A549 (cell line): ENCODE measurements at regions not wholly inside any gene's neighbourhood (a gene's known extent, or its start where the extent isn't known, plus 50 kb on each side); places are given as distances from the start of the nearest gene placed in this dataset.

Experiments
- ATAC-seq, 2 experiments: fragments of 200-7000 bp in 1 of 2; fragments of >200 bp in 1 of 2; cut with Nextera tagmentation in 1 of 2; cut with Tn5 transposase in 1 of 2; 3 replicates each; pipeline versions ENCODE4 v1.8.0 to v1.9.1; 2018 to 2020; ENCODE audit warnings: mild to moderate bottlenecking in 1 of 2, moderate library complexity in 1 of 2
- CTCF ChIA-PET: fragments of 300-600 bp; sonication (Branson Sonifier 250); formaldehyde crosslinking; extraction: SDS; loops from one replicate; lab custom pipeline; 2021; ENCODE audit warnings: antibody characterized with exemption, inconsistent platforms; lab: Yijun Ruan, JAX
- POLR2A ChIA-PET: fragments of 350-600 bp; formaldehyde crosslinking; extraction: SDS; loops from one replicate; lab custom pipeline; 2021; ENCODE audit warnings: antibody characterized with exemption, inconsistent platforms; lab: Yijun Ruan, JAX
- DNase-seq, 2 experiments: peaks; one replicate each; pipeline versions ENCODE4 v3.0.0 to v3.0.0-alpha.2; 2011 to 2016; ENCODE audit warnings: low read depth in 1 of 2, low spot score in 1 of 2
- FAIRE-seq: peaks from 2 replicates; lab custom pipeline; 2011; peaks lifted over from hg19 to GRCh38; lab: Jason Lieb, UNC
- H3K27ac ChIP-seq, 2 experiments: fragments of >200 bp; sonication (Bioruptor Twin); formaldehyde crosslinking; 3 replicates each; pipeline ENCODE4 v1.5.1; 2016 to 2017
- H3K4me1 ChIP-seq: fragments of >200 bp; sonication (Bioruptor Twin); formaldehyde crosslinking; 3 replicates; pipeline ENCODE4 v1.6.1; 2016
- H3K4me2 ChIP-seq: fragments of >200 bp; sonication (Bioruptor Twin); formaldehyde crosslinking; 3 replicates; pipeline ENCODE4 v1.6.1; 2016
- H3K4me3 ChIP-seq: fragments of >200 bp; sonication (Bioruptor Twin); formaldehyde crosslinking; 3 replicates; pipeline ENCODE4 v1.5.1; 2016
- H3K9me3 ChIP-seq: fragments of >200 bp; sonication (Bioruptor Twin); formaldehyde crosslinking; 3 replicates; pipeline ENCODE4 v1.6.1; 2016
- CBX2 ChIP-seq: fragments of 200-600 bp; sonication (generic); IDR thresholded peaks from 2 replicates; pipeline ENCODE4 v1.6.1; 2016; ENCODE audit warnings: low read depth, mild to moderate bottlenecking, borderline replicate concordance
- CBX8 ChIP-seq: fragments of 200-600 bp; sonication (generic); IDR thresholded peaks from 2 replicates; pipeline ENCODE4 v1.6.1; 2016
- CHD4 ChIP-seq: fragments of 200-600 bp; sonication (generic); IDR thresholded peaks from 2 replicates; pipeline ENCODE4 v1.6.1; 2016; ENCODE audit warnings: antibody characterized with exemption, mild to moderate bottlenecking, borderline replicate concordance
- CTCF ChIP-seq: fragments of >200 bp; sonication (Bioruptor Twin); formaldehyde crosslinking; IDR thresholded peaks from 3 replicates; pipeline ENCODE4 v1.5.1; 2016
- EHMT2 ChIP-seq: fragments of 200-600 bp; sonication (generic); IDR thresholded peaks from 2 replicates; pipeline ENCODE4 v1.6.1; 2016; ENCODE audit warnings: antibody characterized with exemption, low read depth, mild to moderate bottlenecking, moderate library complexity
- ELK1 ChIP-seq: fragments of 150-350 bp; IDR thresholded peaks from 2 replicates; pipeline ENCODE4 v1.6.1; 2014; ENCODE audit warnings: low read depth, mild to moderate bottlenecking, low read length
- FOSB ChIP-seq: fragments of 250-450 bp; sonication (Bioruptor Pico); IDR thresholded peaks from 2 replicates; pipeline ENCODE4 v1.5.0; 2020; ENCODE audit warnings: mild to moderate bottlenecking, moderate library complexity
- FOSL2 ChIP-seq, 2 experiments: fragments of 450-650 bp in 1 of 2; fragments of >200 bp in 1 of 2; sonication (Bioruptor Twin) in 1 of 2; formaldehyde crosslinking; IDR thresholded peaks; 2 replicates each; pipeline versions ENCODE4 v1.5.0 to v1.6.1; 2016 to 2020; ENCODE audit warnings: mild to moderate bottlenecking in 1 of 2, moderate library complexity in 1 of 2
- GATA3 ChIP-seq: IDR thresholded peaks from 2 replicates; pipeline ENCODE4 v1.6.1; 2012; ENCODE audit warnings: borderline replicate concordance
- HES2 ChIP-seq: fragments of >200 bp; sonication (Bioruptor Twin); formaldehyde crosslinking; IDR thresholded peaks from 2 replicates; pipeline ENCODE4 v1.6.1; 2016
- HEYL ChIP-seq: fragments of 250-450 bp; sonication (Bioruptor Pico); IDR thresholded peaks from 2 replicates; pipeline ENCODE4 v1.8.0; 2021; ENCODE audit warnings: mild to moderate bottlenecking, moderate library complexity
- HOXB13 ChIP-seq: fragments of 250-450 bp; sonication (Bioruptor Pico); IDR thresholded peaks from 2 replicates; pipeline ENCODE4 v1.5.0; 2020; ENCODE audit warnings: low read depth, mild to moderate bottlenecking, moderate library complexity
- JUN ChIP-seq, 2 experiments: fragments of >200 bp; sonication (Bioruptor Twin); formaldehyde crosslinking; IDR thresholded peaks; 2 replicates in 1 of 2; 3 replicates in 1 of 2; pipeline ENCODE4 v1.6.1; 2016 to 2017
- MAX ChIP-seq: IDR thresholded peaks from 2 replicates; pipeline ENCODE4 v1.6.1; 2012
- MYC ChIP-seq: IDR thresholded peaks from 2 replicates; pipeline ENCODE4 v1.6.1; 2012; ENCODE audit warnings: mild to moderate bottlenecking, inconsistent platforms, low read length, improper control_type of control experiment, borderline replicate concordance
- NFE2L2 ChIP-seq: fragments of 150-350 bp; conservative IDR thresholded peaks from 2 replicates; pipeline ENCODE4 v1.6.1; 2014; ENCODE audit warnings: low read length
- NPAS2 ChIP-seq: fragments of 250-450 bp; sonication (Bioruptor Pico); IDR thresholded peaks from 2 replicates; pipeline ENCODE4 v1.8.0; 2022; ENCODE audit warnings: mild to moderate bottlenecking, moderate library complexity, borderline replicate concordance
- RAD21 ChIP-seq, 2 experiments: fragments of >200 bp in 1 of 2; sonication (Bioruptor Twin) in 1 of 2; formaldehyde crosslinking in 1 of 2; IDR thresholded peaks in 1 of 2; conservative IDR thresholded peaks in 1 of 2; 2 replicates in 1 of 2; 3 replicates in 1 of 2; pipeline ENCODE4 v1.6.1; 2012 to 2018; ENCODE audit warnings: inconsistent platforms in 1 of 2
- RARB ChIP-seq: fragments of 250-450 bp; sonication (Bioruptor Pico); IDR thresholded peaks from 2 replicates; pipeline ENCODE4 v1.8.0; 2021; ENCODE audit warnings: mild to moderate bottlenecking, moderate library complexity
- RCOR1 ChIP-seq: fragments of 150-350 bp; IDR thresholded peaks from 2 replicates; pipeline ENCODE4 v1.6.1; 2014; ENCODE audit warnings: antibody characterized with exemption, low read length, low read depth
- REST ChIP-seq: fragments of 200-600 bp; sonication (generic); IDR thresholded peaks from 2 replicates; pipeline ENCODE4 v1.6.1; 2016; ENCODE audit warnings: antibody characterized with exemption, mild to moderate bottlenecking, moderate library complexity
- TP53 ChIP-seq: fragments of 250-450 bp; sonication (Bioruptor Pico); IDR thresholded peaks from 2 replicates; pipeline ENCODE4 v1.5.0; 2021; ENCODE audit warnings: mild to moderate bottlenecking, moderate library complexity
- ZFP36 ChIP-seq: fragments of 450-650 bp; IDR thresholded peaks from 2 replicates; pipeline ENCODE4 v1.6.1; 2014; ENCODE audit warnings: borderline replicate concordance; ENCODE audit not compliant: partially characterized antibody
- ZSCAN20 ChIP-seq: fragments of 250-450 bp; sonication (Bioruptor Pico); IDR thresholded peaks from 2 replicates; pipeline ENCODE4 v1.8.0; 2022; ENCODE audit warnings: mild to moderate bottlenecking, moderate library complexity
- WGBS: methylation state at CpG from one replicate; pipeline ENCODE4 v1.1.6; 2017; ENCODE audit errors: missing lambda C conversion rate; 5-methylcytosine and 5-hydroxymethylcytosine counted together

- ChIA-PET CTCF (interaction anchor here (0.9 to 1.6 kb wide), 2 partner anchors 273 to 295 kb away, joined by 3 to 4 read pairs; no protein-coding TSS in a partner anchor), POLR2A (interaction anchor here (1.0 kb wide), 1 partner anchor 292 kb away, joined by 6 read pairs; the partner anchor contains the start of gene SPRY2)
- WGBS = 5% methylated on average over 7 of the region's 7 CpGs
- Histone ChIP-seq H3K9me3 (no peaks in the 10 kb centered on the region), H3K27ac (no peak overlapping the region), H3K4me1 (peaks cover 13% of the 10 kb centered on the region; the same call in 1 of the 3 replicates), H3K4me3 (no peak overlapping the region), H3K4me2 (peak overlapping the region; percentile 33)
- no peak for TF ChIP-seq CBX2
- no peak for TF ChIP-seq FOSB (CRISPR knock-in tag)
- TF ChIP-seq MAX = no peak
- no peak for TF ChIP-seq NFE2L2
- no peak for TF ChIP-seq FOSL2 (IDR thresholded peaks at IDR 0.05)
- peak; percentile 71 for TF ChIP-seq FOSL2 (CRISPR knock-in tag; IDR thresholded peaks at IDR 0.05)
- ATAC-seq (peak; percentile 81 to 88), FAIRE-seq (no peak), DNase-seq (peak; percentile 11 to 39)
These were observed 292.1 kb downstream of the SPRY2 start for GRCh38 chr13:80048802-80049201.

- H3K4me2 ChIP-seq = no peak overlapping the region
- no peak overlapping the region for H3K27ac ChIP-seq
- DNase-seq (no peak), ATAC-seq (no peak), FAIRE-seq (no peak)
- H3K9me3 ChIP-seq = no peaks in the 10 kb centered on the region
- ChIA-PET CTCF (interaction anchor here (0.9 kb wide), 1 partner anchor 272 kb away, joined by 3 read pairs; no protein-coding TSS in a partner anchor), POLR2A (interaction anchor here (1.0 kb wide), 1 partner anchor 293 kb away, joined by 6 read pairs; the partner anchor contains the start of gene SPRY2)
- H3K4me1 ChIP-seq = peaks cover 13% of the 10 kb centered on the region; the same call in 1 of the 3 replicates
- H3K4me3 ChIP-seq = no peak overlapping the region
- WGBS = 78% methylated on average over 1 of the region's 1 CpG
- TF ChIP-seq ZFP36 (no peak), MYC (no peak), ELK1 (no peak), HEYL (CRISPR knock-in tag) (no peak), CBX2 (no peak), RCOR1 (no peak), HES2 (no peak), NPAS2 (CRISPR knock-in tag) (no peak), CBX8 (no peak), RARB (CRISPR knock-in tag) (no peak), JUN (IDR thresholded peaks at IDR 0.05) (no peak)
These were observed 292.9 kb downstream of the SPRY2 start for GRCh38 chr13:80048030-80048429.

GRCh38 chr13:80047406-80047805, 293.5 kb downstream of the SPRY2 start:
- DNase-seq (no peak), ATAC-seq (no peak), FAIRE-seq (no peak)
- CTCF ChIA-PET = no interaction called here
- no peak overlapping the region for H3K4me2 ChIP-seq
- no peak overlapping the region for H3K27ac ChIP-seq
- H3K4me3 ChIP-seq = no peak overlapping the region
- POLR2A ChIA-PET = no interaction called here
- H3K4me1 ChIP-seq = peaks cover 13% of the 10 kb centered on the region; the same call in 1 of the 3 replicates
- 94% methylated on average over 8 of the region's 8 CpGs for WGBS
- H3K9me3 ChIP-seq = no peaks in the 10 kb centered on the region
- no peak for TF ChIP-seq RARB (CRISPR knock-in tag)
- no peak for TF ChIP-seq EHMT2
- no peak for TF ChIP-seq CTCF
- no peak for TF ChIP-seq TP53 (CRISPR knock-in tag)
- no peak for TF ChIP-seq ELK1
- no peak for TF ChIP-seq NPAS2 (CRISPR knock-in tag)
- no peak for TF ChIP-seq JUN (IDR thresholded peaks at IDR 0.05)
- TF ChIP-seq HOXB13 = no peak
- TF ChIP-seq REST = no peak
- TF ChIP-seq ZSCAN20 (CRISPR knock-in tag) = no peak
- no peak for TF ChIP-seq GATA3
- TF ChIP-seq RAD21 (conservative IDR thresholded peaks at IDR 0.05 in 1 of 2, IDR thresholded peaks at IDR 0.05 in 1 of 2) = no peak
- no peak for TF ChIP-seq CHD4
